GM21526 (cell line): ENCODE measurements at regions not wholly inside any gene's neighbourhood (a gene's known extent, or its start where the extent isn't known, plus 50 kb on each side); places are given as distances from the start of the nearest gene placed in this dataset.

Experiments used
- ATAC-seq: cut with Tn5 transposase; IDR thresholded peaks from one replicate; pipeline ENCODE4 v1.9.1; 2021; ENCODE audit warnings: moderate library complexity; ENCODE audit not compliant: unreplicated experiment, low FRiP score

GRCh38 chr10:2019803-2020202, 282.5 kb upstream of the ADARB2 start:
- ATAC-seq, result no peak

GRCh38 chr10:2019281-2019680, 282.0 kb upstream of the ADARB2 start:
- ATAC-seq, result no peak

GRCh38 chr10:2014541-2014940, 277.2 kb upstream of the ADARB2 start:
- no peak for ATAC-seq

- ATAC-seq, result no peak
These were observed 274.9 kb upstream of the ADARB2 start for GRCh38 chr10:2012209-2012608.

GRCh38 chr10:2011106-2011716, 273.9 kb upstream of the ADARB2 start:
- no peak for ATAC-seq

GRCh38 chr10:2005546-2005945, 268.2 kb upstream of the ADARB2 start:
- no peak for ATAC-seq

- ATAC-seq, result no peak
These were observed 255.6 kb upstream of the ADARB2 start for GRCh38 chr10:1992930-1993329.

GRCh38 chr10:1989090-1989489, 251.8 kb upstream of the ADARB2 start:
- ATAC-seq, result no peak

GRCh38 chr10:1981976-1982375, 244.7 kb upstream of the ADARB2 start:
- no peak for ATAC-seq

- no peak for ATAC-seq
These were observed 243.1 kb upstream of the ADARB2 start for GRCh38 chr10:1980459-1980858.

- ATAC-seq, result no peak
These were observed 241.3 kb upstream of the ADARB2 start for GRCh38 chr10:1978584-1978983.

GRCh38 chr10:1977461-1977860, 240.1 kb upstream of the ADARB2 start:
- no peak for ATAC-seq

- no peak for ATAC-seq
These were observed 235.1 kb upstream of the ADARB2 start for GRCh38 chr10:1972406-1972805.

GRCh38 chr10:1968257-1969033, 231.1 kb upstream of the ADARB2 start:
- no peak for ATAC-seq

- no peak for ATAC-seq
These were observed 229.5 kb upstream of the ADARB2 start for GRCh38 chr10:1966712-1967376.

GRCh38 chr10:1964476-1964875, 227.2 kb upstream of the ADARB2 start:
- ATAC-seq, result no peak

GRCh38 chr10:1963341-1963740, 226.0 kb upstream of the ADARB2 start:
- no peak for ATAC-seq

- no peak for ATAC-seq
These were observed 224.7 kb upstream of the ADARB2 start for GRCh38 chr10:1961989-1962388.

GRCh38 chr10:1960982-1961381, 223.7 kb upstream of the ADARB2 start:
- no peak for ATAC-seq

GRCh38 chr10:1957057-1957456, 219.7 kb upstream of the ADARB2 start:
- ATAC-seq, result no peak

GRCh38 chr10:1954300-1954699, 217.0 kb upstream of the ADARB2 start:
- ATAC-seq, result no peak
